ENCODE measurements at regions not wholly inside any gene's neighbourhood (a gene's known extent, or its start where the extent isn't known, plus 50 kb on each side); places are given as distances from the start of the nearest gene placed in this dataset.

DNA sequence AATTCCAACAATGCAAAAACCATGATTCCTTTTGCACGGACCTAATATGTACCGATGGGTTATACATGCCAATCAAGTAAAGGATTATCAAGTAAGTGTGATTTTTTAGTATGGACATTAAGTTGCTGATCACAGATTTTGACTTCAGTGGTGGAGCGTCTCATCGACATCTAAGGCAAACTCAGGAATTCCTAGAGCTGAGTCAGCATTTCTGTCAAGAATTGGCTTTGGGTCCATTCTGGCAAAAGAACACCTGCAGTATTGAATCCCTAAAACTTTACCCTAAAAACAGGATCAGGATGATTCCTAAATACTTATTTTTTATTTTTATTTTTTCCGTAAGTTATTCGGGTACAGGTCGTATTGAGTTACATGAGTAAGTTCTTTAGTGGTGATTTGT is 83.6 kb downstream of the HPGD start:
- WGBS, 2 donors: 90 to 97% methylated on average over 7 of the region's 7 CpGs
- intact Hi-C loops (cut with DNase I): loop anchor here (5.0 kb wide), 1 partner anchor 66 kb away; no protein-coding TSS in a partner anchor
- Histone ChIP-seq H3K4me1 (peaks cover 0 to 10% (median 10%) of the 10 kb centered on the region in 4 donors), H3K27me3 (no peaks in the 10 kb centered on the region), H3K27ac (no peak overlapping the region), H3K9me3 (no peaks in the 10 kb centered on the region), H3K4me3 (no peak overlapping the region), H3K36me3 (no peaks in the 10 kb centered on the region)
- DNase-seq: no peak
- TF ChIP-seq POLR2AphosphoS5 (IDR thresholded peaks at IDR 0.05) (no peak), POLR2A (IDR thresholded peaks at IDR 0.05) (no peak), EP300 (IDR thresholded peaks at IDR 0.05) (no peak)
- TF ChIP-seq, protein P1, sequence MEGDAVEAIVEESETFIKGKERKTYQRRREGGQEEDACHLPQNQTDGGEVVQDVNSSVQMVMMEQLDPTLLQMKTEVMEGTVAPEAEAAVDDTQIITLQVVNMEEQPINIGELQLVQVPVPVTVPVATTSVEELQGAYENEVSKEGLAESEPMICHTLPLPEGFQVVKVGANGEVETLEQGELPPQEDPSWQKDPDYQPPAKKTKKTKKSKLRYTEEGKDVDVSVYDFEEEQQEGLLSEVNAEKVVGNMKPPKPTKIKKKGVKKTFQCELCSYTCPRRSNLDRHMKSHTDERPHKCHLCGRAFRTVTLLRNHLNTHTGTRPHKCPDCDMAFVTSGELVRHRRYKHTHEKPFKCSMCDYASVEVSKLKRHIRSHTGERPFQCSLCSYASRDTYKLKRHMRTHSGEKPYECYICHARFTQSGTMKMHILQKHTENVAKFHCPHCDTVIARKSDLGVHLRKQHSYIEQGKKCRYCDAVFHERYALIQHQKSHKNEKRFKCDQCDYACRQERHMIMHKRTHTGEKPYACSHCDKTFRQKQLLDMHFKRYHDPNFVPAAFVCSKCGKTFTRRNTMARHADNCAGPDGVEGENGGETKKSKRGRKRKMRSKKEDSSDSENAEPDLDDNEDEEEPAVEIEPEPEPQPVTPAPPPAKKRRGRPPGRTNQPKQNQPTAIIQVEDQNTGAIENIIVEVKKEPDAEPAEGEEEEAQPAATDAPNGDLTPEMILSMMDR (IDR thresholded peaks at IDR 0.05): no peak

- Histone ChIP-seq H3K27ac (no peak overlapping the region), H3K27me3 (no peaks in the 10 kb centered on the region), H3K9me3 (no peaks in the 10 kb centered on the region), H3K4me1 (peaks cover 0 to 10% (median 10%) of the 10 kb centered on the region in 4 donors), H3K36me3 (no peaks in the 10 kb centered on the region), H3K4me3 (no peak overlapping the region)
- TF ChIP-seq, protein P1 (IDR thresholded peaks at IDR 0.05): no peak
- no peak for TF ChIP-seq POLR2A (IDR thresholded peaks at IDR 0.05)
- TF ChIP-seq POLR2AphosphoS5 (IDR thresholded peaks at IDR 0.05): no peak
- TF ChIP-seq EP300 (IDR thresholded peaks at IDR 0.05): no peak
- 55 to 60% methylated on average over 1 of the region's 1 CpG for WGBS, 2 donors
- intact Hi-C loops (cut with DNase I): loop anchor here (5.0 kb wide), 1 partner anchor 65 kb away; no protein-coding TSS in a partner anchor
- DNase-seq: no peak
Measured at GRCh38 chr4:174437749-174438148, 84.5 kb downstream of the HPGD start.

DNA sequence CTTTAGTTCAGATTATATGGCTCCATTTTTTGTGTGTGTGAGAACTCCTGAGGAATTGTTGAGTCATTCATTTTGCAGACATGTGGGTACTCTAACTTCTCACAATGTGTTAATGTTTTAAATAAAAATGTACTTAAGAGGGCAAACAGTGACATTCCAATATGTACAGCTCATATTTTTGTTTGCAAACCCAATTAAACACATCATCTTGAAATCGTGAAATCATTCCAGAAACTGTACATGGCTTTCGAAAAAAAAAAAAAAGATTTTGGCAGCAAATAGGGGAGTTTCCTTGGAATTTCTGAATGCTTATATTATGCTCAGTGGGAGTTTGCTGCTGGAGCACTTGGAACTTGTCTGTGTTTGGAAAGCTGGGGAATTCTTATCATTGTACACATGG is 85.0 kb downstream of the HPGD start:
- intact Hi-C loops (cut with DNase I): loop anchor here (5.0 kb wide), 1 partner anchor 65 kb away; no protein-coding TSS in a partner anchor
- Histone ChIP-seq H3K27ac (peak overlapping the region in 1 of 4 donors; percentile 10), H3K4me3 (no peak overlapping the region), H3K4me1 (peaks cover 0 to 10% (median 10%) of the 10 kb centered on the region in 4 donors), H3K27me3 (no peaks in the 10 kb centered on the region), H3K36me3 (no peaks in the 10 kb centered on the region), H3K9me3 (no peaks in the 10 kb centered on the region)
- DNase-seq: no peak
- WGBS, 2 donors: 49 to 54% methylated on average over 2 of the region's 2 CpGs
- TF ChIP-seq, protein P1 (IDR thresholded peaks at IDR 0.05): no peak

GRCh38 chr4:174436377-174436776 is 85.9 kb downstream of the HPGD start:
- 90 to 97% methylated on average over 1 of the region's 1 CpG for WGBS, 2 donors
- Histone ChIP-seq H3K9me3 (no peaks in the 10 kb centered on the region), H3K36me3 (no peaks in the 10 kb centered on the region), H3K4me3 (no peak overlapping the region), H3K27ac (no peak overlapping the region), H3K27me3 (no peaks in the 10 kb centered on the region), H3K4me1 (peaks cover 0 to 10% (median 10%) of the 10 kb centered on the region in 4 donors)
- intact Hi-C loops (cut with DNase I): loop anchor here (5.0 kb wide), 1 partner anchor 64 kb away; no protein-coding TSS in a partner anchor
- no peak for DNase-seq
- TF ChIP-seq EP300 (IDR thresholded peaks at IDR 0.05) (no peak), POLR2A (IDR thresholded peaks at IDR 0.05) (no peak), POLR2AphosphoS5 (IDR thresholded peaks at IDR 0.05) (no peak)
- TF ChIP-seq, protein P1 (IDR thresholded peaks at IDR 0.05): no peak

DNA sequence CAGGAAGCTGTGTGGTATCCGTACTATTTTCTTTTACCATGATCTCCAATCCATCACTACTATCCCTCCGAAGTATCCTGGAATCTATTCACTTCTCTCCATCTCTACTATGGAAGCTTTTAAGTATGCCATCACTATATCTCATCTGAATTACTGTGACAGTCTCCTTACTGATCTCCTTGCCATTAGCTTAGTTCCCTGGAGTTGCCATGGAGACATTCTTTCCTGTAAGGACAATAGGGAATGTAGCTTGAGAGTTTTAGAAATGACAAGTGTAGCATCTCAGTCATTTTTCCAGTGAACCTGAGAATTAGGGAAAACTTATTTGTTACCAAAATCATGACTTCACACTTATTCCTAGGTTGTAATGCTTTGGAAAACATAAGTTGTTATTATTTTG is 86.3 kb downstream of the HPGD start:
- Histone ChIP-seq H3K4me3 (no peak overlapping the region), H3K9me3 (no peaks in the 10 kb centered on the region), H3K36me3 (no peaks in the 10 kb centered on the region), H3K27me3 (no peaks in the 10 kb centered on the region), H3K4me1 (peaks cover 0 to 10% (median 10%) of the 10 kb centered on the region in 4 donors), H3K27ac (no peak overlapping the region)
- 96 to 97% methylated on average over 2 of the region's 2 CpGs for WGBS, 2 donors
- intact Hi-C loops (cut with DNase I): loop anchor here (5.0 kb wide), 1 partner anchor 64 kb away; no protein-coding TSS in a partner anchor
- TF ChIP-seq, protein P1 (IDR thresholded peaks at IDR 0.05): no peak
- TF ChIP-seq POLR2A (IDR thresholded peaks at IDR 0.05) (no peak), EP300 (IDR thresholded peaks at IDR 0.05) (no peak), POLR2AphosphoS5 (IDR thresholded peaks at IDR 0.05) (no peak)
- DNase-seq: no peak

Data from sigmoid colon (tissue), 6 donors.